Osteocyte (in vitro differentiated cells): ENCODE measurements at regions not wholly inside any gene's neighbourhood (a gene's known extent, or its start where the extent isn't known, plus 50 kb on each side); places are given as distances from the start of the nearest gene placed in this dataset.

Source experiments
- DNase-seq: peaks from one replicate; pipeline ENCODE4 v3.0.0; 2021; ENCODE audit warnings: mixed read lengths; ENCODE audit not compliant: unreplicated experiment; ENCODE audit errors: extremely low spot score
- H3K27ac Mint-ChIP-seq: one replicate; pipeline ENCODE4 v1.8.0; 2021; ENCODE audit warnings: mild to moderate bottlenecking, mixed read lengths; ENCODE audit not compliant: unreplicated experiment
- H3K27me3 Mint-ChIP-seq: one replicate; pipeline ENCODE4 v1.8.0; 2021; ENCODE audit warnings: mixed read lengths; ENCODE audit not compliant: unreplicated experiment
- H3K36me3 Mint-ChIP-seq: one replicate; pipeline ENCODE4 v1.8.0; 2021; ENCODE audit warnings: mixed read lengths; ENCODE audit not compliant: unreplicated experiment
- H3K4me1 Mint-ChIP-seq: one replicate; pipeline ENCODE4 v1.8.0; 2021; ENCODE audit warnings: mixed read lengths; ENCODE audit not compliant: unreplicated experiment
- H3K4me3 Mint-ChIP-seq: one replicate; pipeline ENCODE4 v1.8.0; 2021; ENCODE audit warnings: mild to moderate bottlenecking, moderate library complexity, mixed read lengths; ENCODE audit not compliant: unreplicated experiment
- H3K9me3 Mint-ChIP-seq: one replicate; pipeline ENCODE4 v1.8.0; 2021; ENCODE audit warnings: mixed read lengths; ENCODE audit not compliant: unreplicated experiment
- TF ChIP-seq, protein P1 (sequence below): fragments of 200-600 bp; sonication (generic); IDR thresholded peaks from 2 replicates; pipeline ENCODE4 v1.5.0; 2021; ENCODE audit warnings: antibody characterized with exemption, mild to moderate bottlenecking, moderate library complexity

- Mint-ChIP-seq H3K27ac (no peak overlapping the region), H3K9me3 (no peaks in the 10 kb centered on the region), H3K27me3 (no peaks in the 10 kb centered on the region), H3K4me3 (no peak overlapping the region), H3K36me3 (no peaks in the 10 kb centered on the region), H3K4me1 (no peaks in the 10 kb centered on the region)
- TF ChIP-seq, protein P1, sequence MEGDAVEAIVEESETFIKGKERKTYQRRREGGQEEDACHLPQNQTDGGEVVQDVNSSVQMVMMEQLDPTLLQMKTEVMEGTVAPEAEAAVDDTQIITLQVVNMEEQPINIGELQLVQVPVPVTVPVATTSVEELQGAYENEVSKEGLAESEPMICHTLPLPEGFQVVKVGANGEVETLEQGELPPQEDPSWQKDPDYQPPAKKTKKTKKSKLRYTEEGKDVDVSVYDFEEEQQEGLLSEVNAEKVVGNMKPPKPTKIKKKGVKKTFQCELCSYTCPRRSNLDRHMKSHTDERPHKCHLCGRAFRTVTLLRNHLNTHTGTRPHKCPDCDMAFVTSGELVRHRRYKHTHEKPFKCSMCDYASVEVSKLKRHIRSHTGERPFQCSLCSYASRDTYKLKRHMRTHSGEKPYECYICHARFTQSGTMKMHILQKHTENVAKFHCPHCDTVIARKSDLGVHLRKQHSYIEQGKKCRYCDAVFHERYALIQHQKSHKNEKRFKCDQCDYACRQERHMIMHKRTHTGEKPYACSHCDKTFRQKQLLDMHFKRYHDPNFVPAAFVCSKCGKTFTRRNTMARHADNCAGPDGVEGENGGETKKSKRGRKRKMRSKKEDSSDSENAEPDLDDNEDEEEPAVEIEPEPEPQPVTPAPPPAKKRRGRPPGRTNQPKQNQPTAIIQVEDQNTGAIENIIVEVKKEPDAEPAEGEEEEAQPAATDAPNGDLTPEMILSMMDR = no peak
- DNase-seq = no peak
Measured at GRCh38 chr16:23013484-23013883, 135.8 kb downstream of the USP31 start.

- Mint-ChIP-seq H3K9me3 (no peaks in the 10 kb centered on the region), H3K27ac (no peak overlapping the region), H3K4me1 (no peaks in the 10 kb centered on the region), H3K4me3 (no peak overlapping the region), H3K36me3 (no peaks in the 10 kb centered on the region), H3K27me3 (no peaks in the 10 kb centered on the region)
- no peak for DNase-seq
- TF ChIP-seq, protein P1 = no peak
Measured at GRCh38 chr16:23009075-23009474, 140.2 kb downstream of the USP31 start.

- Mint-ChIP-seq H3K27me3 (no peaks in the 10 kb centered on the region), H3K9me3 (no peaks in the 10 kb centered on the region), H3K4me1 (no peaks in the 10 kb centered on the region), H3K36me3 (no peaks in the 10 kb centered on the region), H3K27ac (no peak overlapping the region), H3K4me3 (no peak overlapping the region)
- DNase-seq = no peak
- TF ChIP-seq, protein P1 = no peak
Measured at GRCh38 chr16:23008041-23008440, 141.2 kb downstream of the USP31 start.

DNA sequence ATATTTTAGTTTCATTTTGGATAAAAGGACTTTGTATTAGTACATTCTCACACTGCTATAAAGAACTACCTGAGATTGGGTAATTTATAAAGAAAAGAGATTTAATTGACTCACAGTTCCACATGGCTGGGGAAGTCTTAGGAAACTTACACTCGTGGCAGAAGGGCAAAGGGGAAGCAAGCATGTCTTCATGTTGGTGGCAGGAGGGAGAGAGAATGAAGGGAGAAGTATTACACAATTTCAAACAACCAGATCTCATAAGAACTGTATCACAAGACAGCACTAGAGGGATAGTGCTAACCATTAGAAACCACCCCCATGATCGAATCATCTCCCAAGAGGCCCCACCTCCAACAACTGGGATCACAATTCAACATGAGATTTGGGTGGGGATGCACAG lies 142.9 kb downstream of the USP31 start:
- H3K27ac Mint-ChIP-seq = no peak overlapping the region
- DNase-seq = no peak
- H3K4me1 Mint-ChIP-seq = no peaks in the 10 kb centered on the region
- H3K9me3 Mint-ChIP-seq = no peaks in the 10 kb centered on the region
- TF ChIP-seq, protein P1 = no peak
- H3K4me3 Mint-ChIP-seq = no peak overlapping the region
- H3K36me3 Mint-ChIP-seq = no peaks in the 10 kb centered on the region
- no peaks in the 10 kb centered on the region for H3K27me3 Mint-ChIP-seq

DNA sequence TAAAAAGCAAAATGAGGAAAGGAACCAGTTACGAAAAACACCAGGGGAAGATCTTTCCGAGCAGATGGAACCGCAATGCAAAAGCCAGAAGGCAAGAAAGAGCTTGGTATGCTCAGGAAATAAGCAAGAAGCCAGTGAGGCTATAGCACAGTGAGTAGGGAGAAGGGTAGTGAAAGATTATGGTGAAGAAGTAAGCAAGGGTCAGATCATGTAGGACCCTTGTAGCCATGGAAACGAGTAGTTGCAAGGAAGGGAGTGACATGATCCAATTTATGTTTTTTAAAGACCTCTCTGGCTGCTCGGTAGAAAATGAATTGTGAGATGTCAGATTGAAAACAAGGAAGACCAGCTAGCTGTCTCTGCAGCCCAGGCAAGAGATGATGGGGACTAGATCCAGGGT lies 143.3 kb downstream of the USP31 start:
- Mint-ChIP-seq H3K4me3 (no peak overlapping the region), H3K36me3 (no peaks in the 10 kb centered on the region), H3K9me3 (no peaks in the 10 kb centered on the region), H3K27me3 (no peaks in the 10 kb centered on the region), H3K4me1 (no peaks in the 10 kb centered on the region), H3K27ac (no peak overlapping the region)
- TF ChIP-seq, protein P1 = no peak
- DNase-seq = no peak
